Type B pancreatic cell (in vitro differentiated cells): ENCODE measurements at regions not wholly inside any gene's neighbourhood (a gene's known extent, or its start where the extent isn't known, plus 50 kb on each side); places are given as distances from the start of the nearest gene placed in this dataset.
A peak's percentile ranks its signal among the peaks of the same experiment; 100 is the strongest.

Experiments used
- DNase-seq: peaks from one replicate; pipeline ENCODE4 v3.0.0; 2021; ENCODE audit warnings: mixed read lengths; ENCODE audit not compliant: unreplicated experiment; ENCODE audit errors: extremely low spot score
- H3K27ac Mint-ChIP-seq: 2 replicates; pipeline ENCODE4 v1.8.0; 2021; ENCODE audit warnings: mild to moderate bottlenecking, mixed read lengths
- H3K27me3 Mint-ChIP-seq: 2 replicates; pipeline ENCODE4 v1.8.0; 2021; ENCODE audit warnings: mixed read lengths
- H3K36me3 Mint-ChIP-seq: 2 replicates; pipeline ENCODE4 v1.8.0; 2021; ENCODE audit warnings: mixed read lengths
- H3K4me1 Mint-ChIP-seq: one replicate; pipeline ENCODE4 v1.8.0; 2021; ENCODE audit warnings: mixed read lengths; ENCODE audit not compliant: unreplicated experiment
- H3K4me3 Mint-ChIP-seq: 2 replicates; pipeline ENCODE4 v1.8.0; 2021; ENCODE audit warnings: mild to moderate bottlenecking, mixed read lengths
- H3K9me3 Mint-ChIP-seq: 2 replicates; pipeline ENCODE4 v1.8.0; 2021; ENCODE audit warnings: mixed read lengths
- TF ChIP-seq, protein P1 (sequence below): fragments of 200-600 bp; sonication (generic); conservative IDR thresholded peaks from 2 replicates; pipeline ENCODE4 v1.5.0; 2021; ENCODE audit warnings: antibody characterized with exemption, mild to moderate bottlenecking

DNA sequence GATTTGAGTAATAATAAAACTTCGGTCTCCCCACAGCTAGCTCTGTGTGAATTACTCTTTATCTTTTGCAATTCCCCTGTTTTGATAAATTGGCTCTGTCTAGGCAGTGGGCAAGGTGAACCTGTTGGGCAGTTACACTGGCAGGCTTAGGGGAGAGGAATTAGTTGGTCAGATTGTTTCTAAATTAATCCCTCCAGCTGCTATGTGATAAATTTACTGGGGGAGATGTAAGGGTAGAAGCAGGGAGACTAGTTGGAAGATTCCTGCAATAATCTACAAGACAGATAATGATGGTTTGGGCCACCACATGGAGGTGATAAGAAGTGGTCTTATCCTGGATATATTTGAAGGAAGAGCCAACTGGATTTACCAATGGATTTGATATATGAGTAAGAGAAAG is 118.5 kb upstream of the TACR1 start:
- Mint-ChIP-seq H3K4me1 (peaks cover 16% of the 10 kb centered on the region), H3K27me3 (peaks cover 10% of the 10 kb centered on the region), H3K9me3 (no peaks in the 10 kb centered on the region), H3K4me3 (no peak overlapping the region), H3K27ac (no peak overlapping the region), H3K36me3 (no peaks in the 10 kb centered on the region)
- TF ChIP-seq, protein P1, sequence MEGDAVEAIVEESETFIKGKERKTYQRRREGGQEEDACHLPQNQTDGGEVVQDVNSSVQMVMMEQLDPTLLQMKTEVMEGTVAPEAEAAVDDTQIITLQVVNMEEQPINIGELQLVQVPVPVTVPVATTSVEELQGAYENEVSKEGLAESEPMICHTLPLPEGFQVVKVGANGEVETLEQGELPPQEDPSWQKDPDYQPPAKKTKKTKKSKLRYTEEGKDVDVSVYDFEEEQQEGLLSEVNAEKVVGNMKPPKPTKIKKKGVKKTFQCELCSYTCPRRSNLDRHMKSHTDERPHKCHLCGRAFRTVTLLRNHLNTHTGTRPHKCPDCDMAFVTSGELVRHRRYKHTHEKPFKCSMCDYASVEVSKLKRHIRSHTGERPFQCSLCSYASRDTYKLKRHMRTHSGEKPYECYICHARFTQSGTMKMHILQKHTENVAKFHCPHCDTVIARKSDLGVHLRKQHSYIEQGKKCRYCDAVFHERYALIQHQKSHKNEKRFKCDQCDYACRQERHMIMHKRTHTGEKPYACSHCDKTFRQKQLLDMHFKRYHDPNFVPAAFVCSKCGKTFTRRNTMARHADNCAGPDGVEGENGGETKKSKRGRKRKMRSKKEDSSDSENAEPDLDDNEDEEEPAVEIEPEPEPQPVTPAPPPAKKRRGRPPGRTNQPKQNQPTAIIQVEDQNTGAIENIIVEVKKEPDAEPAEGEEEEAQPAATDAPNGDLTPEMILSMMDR, result no peak
- no peak for DNase-seq

DNA sequence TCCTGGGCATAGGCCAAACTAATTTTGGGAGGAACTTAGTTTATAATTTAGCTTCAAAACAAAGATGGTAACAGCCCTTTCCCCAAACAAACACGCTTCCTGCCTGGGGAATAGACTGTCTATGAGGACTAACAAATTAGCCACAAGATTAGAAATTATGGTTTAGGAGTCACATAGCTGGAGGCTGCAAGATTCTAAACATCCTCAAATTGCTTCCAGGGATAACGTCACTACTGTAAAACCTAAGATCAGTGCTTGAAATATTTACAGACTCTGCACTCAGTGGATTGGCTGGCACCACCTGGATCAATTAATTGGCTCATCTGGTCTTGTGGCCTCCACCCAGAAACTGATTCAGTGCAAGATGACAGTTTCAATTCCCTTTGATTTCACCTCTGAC is 118.0 kb upstream of the TACR1 start:
- Mint-ChIP-seq H3K4me3 (no peak overlapping the region), H3K27me3 (peaks cover 10% of the 10 kb centered on the region), H3K9me3 (no peaks in the 10 kb centered on the region), H3K36me3 (no peaks in the 10 kb centered on the region), H3K27ac (no peak overlapping the region), H3K4me1 (peaks cover 16% of the 10 kb centered on the region)
- no peak for DNase-seq
- TF ChIP-seq, protein P1, result no peak

DNA sequence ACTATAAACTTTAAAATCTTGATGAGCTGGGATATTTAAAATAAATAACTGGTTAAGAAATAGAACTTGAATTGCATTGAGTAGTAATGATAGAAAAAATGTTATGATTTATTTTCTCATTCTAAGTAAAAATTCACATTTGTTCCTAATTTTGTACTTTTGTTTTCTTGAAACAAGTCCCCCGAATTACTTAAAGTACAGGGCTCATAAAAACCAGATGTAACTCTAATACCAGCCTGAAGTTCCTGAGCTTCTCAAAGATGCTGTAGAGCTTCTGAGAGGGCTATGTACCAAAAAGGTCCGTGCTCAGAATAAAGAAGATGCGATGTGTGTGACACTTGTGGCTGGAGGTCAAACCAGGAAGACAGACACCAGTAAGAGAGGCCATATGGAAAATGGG is 116.1 kb upstream of the TACR1 start:
- Mint-ChIP-seq H3K4me3 (no peak overlapping the region), H3K36me3 (no peaks in the 10 kb centered on the region), H3K27ac (no peak overlapping the region), H3K4me1 (no peaks in the 10 kb centered on the region), H3K27me3 (peaks cover 10% of the 10 kb centered on the region), H3K9me3 (no peaks in the 10 kb centered on the region)
- TF ChIP-seq, protein P1, result no peak
- no peak for DNase-seq

DNA sequence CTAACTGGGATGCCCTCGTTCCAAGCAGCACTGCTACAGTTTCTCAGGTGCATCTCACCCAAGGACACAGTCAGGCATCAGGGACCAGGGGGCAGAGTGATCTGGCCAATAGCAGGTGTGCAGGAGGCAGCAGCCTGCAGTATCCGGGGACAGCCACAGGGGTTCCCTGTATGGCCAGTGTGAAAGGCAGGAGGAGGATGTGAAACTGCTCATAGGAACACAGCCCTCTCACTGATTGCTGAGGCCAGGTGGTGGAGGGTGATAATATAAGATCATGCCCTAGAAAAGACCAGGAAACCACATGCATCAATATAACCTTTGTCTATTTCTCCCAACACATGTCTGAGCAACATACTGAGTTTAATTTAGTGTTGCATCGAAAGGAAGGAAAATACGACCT is 112.7 kb upstream of the TACR1 start:
- peaks cover 4% of the 10 kb centered on the region for H3K27me3 Mint-ChIP-seq
- TF ChIP-seq, protein P1, result peak; percentile 45

DNA sequence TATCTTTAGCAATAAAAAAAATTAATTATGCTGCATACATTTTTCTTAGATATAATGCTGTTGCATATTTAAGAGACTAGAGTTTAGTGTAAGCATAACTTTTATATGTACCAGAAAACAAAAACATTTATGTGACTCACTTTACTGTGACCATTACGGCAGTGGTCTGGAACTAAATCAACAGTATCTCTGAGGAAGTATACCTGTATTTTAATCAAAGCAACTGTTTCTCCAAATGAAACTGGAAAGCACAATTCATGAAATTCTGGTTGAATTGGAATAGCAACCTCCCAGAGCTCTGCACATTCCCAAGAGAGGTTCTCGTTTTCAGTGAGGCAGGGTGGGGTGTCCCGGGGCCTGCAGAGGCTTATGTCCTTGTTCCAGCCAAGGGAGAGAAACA is 112.2 kb upstream of the TACR1 start:
- no peaks in the 10 kb centered on the region for H3K36me3 Mint-ChIP-seq
- DNase-seq, result no peak
- H3K27ac Mint-ChIP-seq, result no peak overlapping the region
- no peaks in the 10 kb centered on the region for H3K4me1 Mint-ChIP-seq
- H3K4me3 Mint-ChIP-seq, result no peak overlapping the region
- no peaks in the 10 kb centered on the region for H3K9me3 Mint-ChIP-seq
- H3K27me3 Mint-ChIP-seq, result no peaks in the 10 kb centered on the region
- TF ChIP-seq, protein P1, result no peak

More for the DNA sequence above, 112.7 kb upstream of the TACR1 start:
- no peak overlapping the region for H3K27ac Mint-ChIP-seq
- H3K9me3 Mint-ChIP-seq, result no peaks in the 10 kb centered on the region
- no peaks in the 10 kb centered on the region for H3K36me3 Mint-ChIP-seq
- no peak for DNase-seq
- no peaks in the 10 kb centered on the region for H3K4me1 Mint-ChIP-seq
- H3K4me3 Mint-ChIP-seq, result no peak overlapping the region

DNA sequence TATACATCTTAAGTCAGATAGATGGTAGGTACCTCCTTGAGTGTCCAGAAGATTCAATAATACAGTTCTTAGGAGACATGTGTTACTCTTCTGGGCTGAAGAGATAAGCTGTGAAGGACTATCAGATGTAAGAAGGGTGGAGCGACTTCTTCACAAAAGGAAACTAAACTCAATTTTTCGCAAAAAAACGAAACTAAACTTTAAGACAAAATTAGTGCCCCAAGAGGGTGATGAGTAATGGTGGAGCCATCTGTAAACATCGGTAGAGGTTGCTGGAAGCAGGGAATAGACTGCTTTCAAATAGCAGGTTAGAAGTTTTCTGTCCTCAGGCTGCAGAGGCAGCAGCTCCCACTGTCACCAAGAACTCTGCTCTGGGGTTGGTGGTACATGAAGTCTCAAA is 111.6 kb upstream of the TACR1 start:
- H3K36me3 Mint-ChIP-seq, result no peaks in the 10 kb centered on the region

More for the DNA sequence above, 111.6 kb upstream of the TACR1 start:
- no peaks in the 10 kb centered on the region for H3K27me3 Mint-ChIP-seq
- no peaks in the 10 kb centered on the region for H3K9me3 Mint-ChIP-seq
- H3K27ac Mint-ChIP-seq, result no peak overlapping the region
- TF ChIP-seq, protein P1, result no peak
- DNase-seq, result no peak
- no peak overlapping the region for H3K4me3 Mint-ChIP-seq
- no peaks in the 10 kb centered on the region for H3K4me1 Mint-ChIP-seq
